ENCODE measurements at regions not wholly inside any gene's neighbourhood (a gene's known extent, or its start where the extent isn't known, plus 50 kb on each side); places are given as distances from the start of the nearest gene placed in this dataset.

- TF ChIP-seq, protein P1, sequence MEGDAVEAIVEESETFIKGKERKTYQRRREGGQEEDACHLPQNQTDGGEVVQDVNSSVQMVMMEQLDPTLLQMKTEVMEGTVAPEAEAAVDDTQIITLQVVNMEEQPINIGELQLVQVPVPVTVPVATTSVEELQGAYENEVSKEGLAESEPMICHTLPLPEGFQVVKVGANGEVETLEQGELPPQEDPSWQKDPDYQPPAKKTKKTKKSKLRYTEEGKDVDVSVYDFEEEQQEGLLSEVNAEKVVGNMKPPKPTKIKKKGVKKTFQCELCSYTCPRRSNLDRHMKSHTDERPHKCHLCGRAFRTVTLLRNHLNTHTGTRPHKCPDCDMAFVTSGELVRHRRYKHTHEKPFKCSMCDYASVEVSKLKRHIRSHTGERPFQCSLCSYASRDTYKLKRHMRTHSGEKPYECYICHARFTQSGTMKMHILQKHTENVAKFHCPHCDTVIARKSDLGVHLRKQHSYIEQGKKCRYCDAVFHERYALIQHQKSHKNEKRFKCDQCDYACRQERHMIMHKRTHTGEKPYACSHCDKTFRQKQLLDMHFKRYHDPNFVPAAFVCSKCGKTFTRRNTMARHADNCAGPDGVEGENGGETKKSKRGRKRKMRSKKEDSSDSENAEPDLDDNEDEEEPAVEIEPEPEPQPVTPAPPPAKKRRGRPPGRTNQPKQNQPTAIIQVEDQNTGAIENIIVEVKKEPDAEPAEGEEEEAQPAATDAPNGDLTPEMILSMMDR (conservative IDR thresholded peaks at IDR 0.05; ENCODE audit: low read depth, low read length), result no peak
- TF ChIP-seq CEBPB (IDR thresholded peaks at IDR 0.05; ENCODE audit: low read depth, low read length) (no peak), RFX5 (IDR thresholded peaks at IDR 0.05; ENCODE audit: low read depth, low read length) (no peak), POLR2A (IDR thresholded peaks at IDR 0.05; ENCODE audit: low read depth, low read length) (no peak), CHD1 (IDR thresholded peaks at IDR 0.05; ENCODE audit: low read depth, low read length) (no peak)
- TF ChIP-seq, protein P2, sequence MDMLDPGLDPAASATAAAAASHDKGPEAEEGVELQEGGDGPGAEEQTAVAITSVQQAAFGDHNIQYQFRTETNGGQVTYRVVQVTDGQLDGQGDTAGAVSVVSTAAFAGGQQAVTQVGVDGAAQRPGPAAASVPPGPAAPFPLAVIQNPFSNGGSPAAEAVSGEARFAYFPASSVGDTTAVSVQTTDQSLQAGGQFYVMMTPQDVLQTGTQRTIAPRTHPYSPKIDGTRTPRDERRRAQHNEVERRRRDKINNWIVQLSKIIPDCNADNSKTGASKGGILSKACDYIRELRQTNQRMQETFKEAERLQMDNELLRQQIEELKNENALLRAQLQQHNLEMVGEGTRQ (IDR thresholded peaks at IDR 0.05; ENCODE audit: low read depth, low read length), result no peak
These were observed 85.4 kb upstream of the TNFAIP3 start for GRCh38 chr6:137781639-137782038.
